Superior temporal gyrus (tissue), 1 donor: ENCODE measurements at regions not wholly inside any gene's neighbourhood (a gene's known extent, or its start where the extent isn't known, plus 50 kb on each side); places are given as distances from the start of the nearest gene placed in this dataset.
"Not testable (repeated sequence)": the region's sequence is repeated elsewhere in the genome, so short reads cannot be mapped to it uniquely, and the experiment has no call there.

Experiments
- DNase-seq: peaks from one replicate; pipeline ENCODE4 v3.0.0-alpha.2; 2016; ENCODE audit errors: extremely low spot score

- no peak for DNase-seq
Measured at GRCh38 chr13:74250738-74251190, 116.6 kb upstream of the KLF12 start.

GRCh38 chr13:74248477-74248876 is 114.3 kb upstream of the KLF12 start:
- no peak for DNase-seq

- DNase-seq = no peak
Measured at GRCh38 chr13:74246487-74246886, 112.3 kb upstream of the KLF12 start.

DNA sequence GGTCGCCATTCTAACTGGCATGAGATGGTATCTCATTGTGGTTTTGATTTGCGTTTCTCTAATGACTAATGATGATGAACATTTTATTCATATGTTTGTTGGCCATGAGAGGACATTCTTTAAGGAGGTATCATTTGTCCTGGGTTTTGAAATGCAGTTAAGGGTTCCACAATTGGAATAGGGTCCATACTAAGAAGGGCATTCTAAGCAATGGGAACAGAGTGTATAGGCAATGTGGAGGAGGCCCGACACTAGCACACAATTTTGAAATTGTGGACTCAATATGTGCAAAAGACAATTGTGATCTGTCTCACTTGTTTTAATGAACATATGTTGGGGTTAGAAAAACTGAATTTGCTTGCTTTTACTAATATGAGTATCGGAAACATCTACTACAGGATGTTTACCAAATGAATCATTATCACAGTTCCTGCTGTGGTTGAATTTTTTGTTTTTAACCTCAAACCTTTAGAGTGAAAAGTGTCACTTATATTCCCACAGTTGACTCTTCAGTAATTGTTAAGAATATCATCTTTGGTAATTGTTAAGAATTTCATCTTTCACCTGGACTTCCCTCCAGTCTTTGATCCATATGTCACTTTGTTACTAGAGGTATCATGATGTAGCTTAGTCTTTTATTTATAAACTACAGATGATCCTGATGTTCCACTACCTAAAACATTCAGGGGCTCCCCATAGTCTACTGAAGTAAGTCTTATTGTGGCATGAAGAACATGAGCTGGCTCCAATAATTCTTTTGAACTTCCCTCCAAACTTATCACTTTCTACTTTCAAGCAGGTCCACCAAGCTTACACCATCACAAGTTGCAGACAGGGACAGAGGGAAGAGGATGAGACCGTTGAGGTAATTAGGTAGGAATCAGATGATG is 109.7 kb upstream of the KLF12 start:
- no peak for DNase-seq

DNA sequence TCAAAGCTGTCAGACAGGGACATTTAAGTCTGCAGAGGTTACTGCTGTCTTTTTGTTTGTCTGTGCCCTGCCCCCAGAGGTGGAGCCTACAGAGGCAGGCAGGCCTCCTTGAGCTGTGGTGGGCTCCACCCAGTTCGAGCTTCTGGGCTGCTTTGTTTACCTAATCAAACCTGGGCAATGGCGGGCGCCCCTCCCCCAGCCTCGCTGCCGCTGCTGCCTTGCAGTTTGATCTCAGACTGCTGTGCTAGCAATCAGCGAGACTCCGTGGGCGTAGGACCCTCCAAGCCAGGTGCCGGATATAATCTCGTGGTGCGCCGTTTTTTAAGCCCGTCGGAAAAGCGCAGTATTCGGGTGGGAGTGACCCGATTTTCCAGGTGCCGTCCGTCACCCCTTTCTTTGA is 107.1 kb upstream of the KLF12 start:
- not testable (repeated sequence) for DNase-seq

DNA sequence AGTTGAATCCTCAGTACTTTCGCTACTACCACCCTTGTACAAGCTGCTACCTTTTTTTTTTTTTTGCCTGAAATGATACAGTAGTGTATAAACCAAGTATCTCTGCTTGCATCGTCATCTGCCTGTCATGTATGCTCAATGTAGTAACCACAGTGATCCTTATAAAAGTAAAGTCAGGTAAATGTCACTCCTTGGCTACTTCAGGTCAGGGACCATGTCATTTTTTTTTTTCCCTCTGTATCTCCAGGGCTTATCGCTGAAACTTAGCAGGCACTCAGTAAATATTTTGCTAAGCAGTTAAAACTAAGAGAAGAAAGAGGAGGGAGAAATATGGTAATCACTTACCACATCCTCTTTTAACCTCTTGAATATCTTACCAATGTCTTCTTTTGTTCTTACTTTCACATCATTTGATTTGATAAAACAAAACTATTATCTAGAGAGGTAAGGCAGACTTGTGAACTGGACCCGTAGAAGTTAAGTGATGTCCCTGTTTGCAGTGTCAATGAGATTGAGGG is 96.8 kb upstream of the KLF12 start:
- DNase-seq = no peak

DNA sequence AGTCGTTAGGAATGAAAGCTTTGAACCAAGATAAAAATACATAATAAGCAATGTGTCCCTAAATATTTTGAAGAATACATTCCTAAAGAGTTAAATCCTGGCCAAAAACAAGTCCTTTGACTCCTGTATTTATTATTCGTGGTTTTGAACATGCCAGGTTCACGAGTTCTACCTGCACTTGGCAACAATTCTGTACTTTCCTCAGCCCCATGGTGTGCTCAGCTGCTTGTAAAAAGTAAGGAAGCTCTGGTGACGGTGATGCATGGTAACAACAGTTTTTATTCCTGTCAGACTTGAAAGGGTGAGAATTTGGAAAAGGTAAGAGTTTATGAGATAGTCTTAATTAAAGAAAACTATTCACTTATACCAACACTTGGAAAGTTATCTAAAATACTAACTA is 95.0 kb upstream of the KLF12 start:
- DNase-seq = no peak

- no peak for DNase-seq
Measured at GRCh38 chr13:74227476-74228158, 93.4 kb upstream of the KLF12 start.

- DNase-seq = no peak
Measured at GRCh38 chr13:74226791-74227475, 92.7 kb upstream of the KLF12 start.

GRCh38 chr13:74221752-74222151 is 87.5 kb upstream of the KLF12 start:
- DNase-seq = no peak

DNA sequence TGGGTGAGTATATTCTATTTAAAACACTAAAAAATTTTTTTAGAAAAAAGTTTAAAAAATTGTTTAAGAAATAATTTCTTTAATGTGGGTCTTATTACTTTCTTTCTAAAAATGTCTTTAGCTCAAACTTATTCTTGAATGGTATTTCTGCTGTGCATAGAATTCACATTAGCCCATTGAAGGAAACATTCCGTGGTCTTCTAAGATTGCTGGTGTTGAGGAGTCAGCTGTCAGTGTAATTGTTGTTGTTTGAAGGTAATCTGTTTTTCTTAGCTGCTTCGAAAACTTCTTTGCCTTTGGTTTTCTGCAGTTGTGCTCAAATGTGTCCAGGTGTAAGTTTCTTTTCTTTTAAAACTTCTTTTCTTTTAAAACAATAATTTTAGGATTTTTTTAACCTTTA is 85.4 kb upstream of the KLF12 start:
- no peak for DNase-seq

DNA sequence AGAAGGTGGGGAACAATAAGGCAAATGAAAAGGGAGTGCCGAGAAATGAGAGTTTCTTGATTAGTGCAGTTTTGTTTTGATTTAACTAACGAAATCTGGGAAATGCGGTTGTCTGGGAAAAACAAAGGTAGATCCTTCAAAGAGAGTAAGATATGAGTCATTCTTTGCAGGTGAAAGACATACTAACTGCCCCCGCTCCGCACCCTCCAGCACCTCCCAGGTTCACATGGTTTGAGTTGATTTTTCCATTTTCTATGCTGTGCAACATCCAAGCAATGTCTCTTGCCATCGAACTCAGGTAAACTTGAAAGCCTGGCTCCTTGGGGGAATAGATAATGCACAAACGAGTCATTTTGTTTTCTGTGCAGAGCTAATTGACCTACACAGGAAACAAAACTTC is 84.1 kb upstream of the KLF12 start:
- no peak for DNase-seq

- DNase-seq = no peak
Measured at GRCh38 chr13:74217811-74218210, 83.6 kb upstream of the KLF12 start.

GRCh38 chr13:74215420-74215819 is 81.2 kb upstream of the KLF12 start:
- no peak for DNase-seq

DNA sequence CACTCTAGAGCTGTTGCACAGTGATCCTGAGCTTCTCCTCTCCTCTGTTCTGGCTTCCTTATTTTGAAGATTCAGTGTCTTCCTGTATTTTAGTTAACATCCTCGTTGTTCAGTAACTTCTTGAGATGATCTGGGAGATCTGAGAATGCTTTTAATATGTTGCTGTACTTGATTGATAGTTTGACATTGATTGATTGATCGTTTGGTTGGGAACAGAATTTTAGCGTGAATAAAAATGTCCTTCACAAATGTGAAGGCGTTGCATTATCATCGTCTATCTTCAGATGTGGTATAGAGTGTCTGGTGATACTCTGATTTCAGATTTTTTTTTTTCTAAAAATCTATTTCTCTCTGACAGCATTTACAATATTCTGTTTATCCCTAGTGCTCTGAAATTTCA is 80.1 kb upstream of the KLF12 start:
- no peak for DNase-seq

GRCh38 chr13:74210693-74211393 is 76.6 kb upstream of the KLF12 start:
- DNase-seq = no peak

- DNase-seq = no peak
Measured at GRCh38 chr13:74206855-74207254, 72.7 kb upstream of the KLF12 start.

DNA sequence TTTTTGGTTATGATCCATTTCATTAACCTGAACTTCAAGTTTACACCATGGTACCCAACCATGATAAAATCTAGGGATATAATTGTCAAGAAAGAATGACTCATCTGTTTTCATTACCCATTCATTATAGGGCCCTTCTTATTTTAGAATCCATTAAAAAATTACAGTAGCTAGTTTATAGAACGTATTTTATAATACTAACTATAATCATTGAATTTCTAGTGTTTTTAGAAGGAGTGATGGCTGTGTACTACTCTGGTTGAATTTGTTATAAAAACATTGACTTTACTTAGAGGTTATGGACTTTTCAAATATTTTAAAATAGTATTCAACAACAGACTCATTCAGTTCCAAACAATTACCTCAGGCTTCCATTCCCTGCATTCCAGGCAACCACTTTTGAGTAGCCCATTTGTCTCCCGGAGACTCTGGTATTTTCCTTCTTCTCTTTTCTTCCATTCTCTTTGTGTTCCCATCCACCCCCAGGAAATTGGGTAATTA is 71.9 kb upstream of the KLF12 start:
- DNase-seq = no peak

- no peak for DNase-seq
Measured at GRCh38 chr13:74205313-74205690, 71.1 kb upstream of the KLF12 start.

- no peak for DNase-seq
Measured at GRCh38 chr13:74204602-74205312, 70.6 kb upstream of the KLF12 start.

- DNase-seq = no peak
Measured at GRCh38 chr13:74203576-74203975, 69.4 kb upstream of the KLF12 start.
